T-helper 17 cell (primary cell): ENCODE measurements at regions not wholly inside any gene's neighbourhood (a gene's known extent, or its start where the extent isn't known, plus 50 kb on each side); places are given as distances from the start of the nearest gene placed in this dataset.

Experiments used
- ATAC-seq: fragments of 150-1000 bp; cut with Tn5 transposase; 2 replicates; pipeline ENCODE4 v1.10.0; 2021; ENCODE audit warnings: mild to moderate bottlenecking, moderate library complexity
- DNase-seq, 3 donors: peaks; one replicate each; pipeline versions ENCODE4 v3.0.0 to v3.0.0-alpha.2; 2020 to 2021
- H3K9me3 ChIP-seq: one replicate; pipeline ENCODE4 v1.7.0; 2013; ENCODE audit warnings: low read length, mild to moderate bottlenecking; ENCODE audit not compliant: control insufficient read depth, poor library complexity, severe bottlenecking
- H3K27ac Mint-ChIP-seq: one replicate; pipeline ENCODE4 v1.8.0; 2022; ENCODE audit warnings: mild to moderate bottlenecking, moderate library complexity, mixed read lengths
- H3K27me3 Mint-ChIP-seq: one replicate; pipeline ENCODE4 v1.8.0; 2022; ENCODE audit warnings: mixed read lengths
- H3K36me3 Mint-ChIP-seq: one replicate; pipeline ENCODE4 v1.8.0; 2022; ENCODE audit warnings: low read depth, mixed read lengths
- H3K4me1 Mint-ChIP-seq: one replicate; pipeline ENCODE4 v1.8.0; 2022; ENCODE audit warnings: mild to moderate bottlenecking, mixed read lengths
- H3K4me3 Mint-ChIP-seq: one replicate; pipeline ENCODE4 v1.8.0; 2022; ENCODE audit warnings: mild to moderate bottlenecking, moderate library complexity, mixed read lengths

- no peak overlapping the region for H3K4me3 Mint-ChIP-seq
- H3K4me1 Mint-ChIP-seq, result no peaks in the 10 kb centered on the region
These were observed 317.8 kb upstream of the ZNF521 start for GRCh38 chr18:25669741-25670140.

GRCh38 chr18:25662272-25662671 is 310.3 kb upstream of the ZNF521 start:
- no peaks in the 10 kb centered on the region for H3K9me3 ChIP-seq
- Mint-ChIP-seq H3K27ac (no peak overlapping the region), H3K4me3 (no peak overlapping the region), H3K27me3 (no peaks in the 10 kb centered on the region), H3K36me3 (no peaks in the 10 kb centered on the region), H3K4me1 (no peaks in the 10 kb centered on the region)
- ATAC-seq, result no peak
- no peak for DNase-seq

More at GRCh38 chr18:25669741-25670140, 317.8 kb upstream of the ZNF521 start:
- Mint-ChIP-seq H3K27me3 (no peaks in the 10 kb centered on the region), H3K27ac (no peak overlapping the region), H3K36me3 (no peaks in the 10 kb centered on the region)
- no peak for DNase-seq
- no peaks in the 10 kb centered on the region for H3K9me3 ChIP-seq
- ATAC-seq, result no peak

GRCh38 chr18:25661831-25662230 is 309.9 kb upstream of the ZNF521 start:
- DNase-seq (no peak), ATAC-seq (no peak)
- H3K27me3 Mint-ChIP-seq, result no peaks in the 10 kb centered on the region
- H3K4me1 Mint-ChIP-seq, result no peaks in the 10 kb centered on the region
- no peaks in the 10 kb centered on the region for H3K9me3 ChIP-seq
- no peak overlapping the region for H3K4me3 Mint-ChIP-seq
- H3K36me3 Mint-ChIP-seq, result no peaks in the 10 kb centered on the region
- no peak overlapping the region for H3K27ac Mint-ChIP-seq

GRCh38 chr18:25659541-25659940 is 307.6 kb upstream of the ZNF521 start:
- Mint-ChIP-seq H3K36me3 (no peaks in the 10 kb centered on the region), H3K27ac (no peak overlapping the region), H3K4me3 (no peak overlapping the region), H3K27me3 (no peaks in the 10 kb centered on the region), H3K4me1 (no peaks in the 10 kb centered on the region)
- H3K9me3 ChIP-seq, result no peaks in the 10 kb centered on the region
- DNase-seq, result no peak
- no peak for ATAC-seq

GRCh38 chr18:25658476-25658875 is 306.5 kb upstream of the ZNF521 start:
- H3K9me3 ChIP-seq, result no peaks in the 10 kb centered on the region
- H3K4me3 Mint-ChIP-seq, result no peak overlapping the region
- H3K4me1 Mint-ChIP-seq, result no peaks in the 10 kb centered on the region
- no peak for DNase-seq
- no peaks in the 10 kb centered on the region for H3K36me3 Mint-ChIP-seq
- H3K27ac Mint-ChIP-seq, result no peak overlapping the region
- no peaks in the 10 kb centered on the region for H3K27me3 Mint-ChIP-seq
- ATAC-seq, result no peak

GRCh38 chr18:25651553-25651952 is 299.6 kb upstream of the ZNF521 start:
- no peaks in the 10 kb centered on the region for H3K9me3 ChIP-seq
- Mint-ChIP-seq H3K4me1 (no peaks in the 10 kb centered on the region), H3K4me3 (no peak overlapping the region), H3K27ac (no peak overlapping the region), H3K36me3 (no peaks in the 10 kb centered on the region), H3K27me3 (no peaks in the 10 kb centered on the region)
- DNase-seq (no peak), ATAC-seq (no peak)

GRCh38 chr18:25650201-25650941 is 298.4 kb upstream of the ZNF521 start:
- Mint-ChIP-seq H3K27ac (no peak overlapping the region), H3K4me1 (no peaks in the 10 kb centered on the region), H3K27me3 (no peaks in the 10 kb centered on the region), H3K36me3 (no peaks in the 10 kb centered on the region), H3K4me3 (no peak overlapping the region)
- no peaks in the 10 kb centered on the region for H3K9me3 ChIP-seq
- no peak for DNase-seq
- ATAC-seq, result no peak

GRCh38 chr18:25648716-25649260 is 296.8 kb upstream of the ZNF521 start:
- Mint-ChIP-seq H3K36me3 (no peaks in the 10 kb centered on the region), H3K4me3 (no peak overlapping the region), H3K27ac (no peak overlapping the region), H3K27me3 (no peaks in the 10 kb centered on the region), H3K4me1 (no peaks in the 10 kb centered on the region)
- ATAC-seq, result no peak
- H3K9me3 ChIP-seq, result no peaks in the 10 kb centered on the region
- DNase-seq, result no peak

GRCh38 chr18:25647404-25647803 is 295.4 kb upstream of the ZNF521 start:
- no peak for ATAC-seq
- DNase-seq, result no peak
- Mint-ChIP-seq H3K27me3 (no peaks in the 10 kb centered on the region), H3K4me3 (no peak overlapping the region), H3K36me3 (no peaks in the 10 kb centered on the region), H3K4me1 (no peaks in the 10 kb centered on the region), H3K27ac (no peak overlapping the region)
- no peaks in the 10 kb centered on the region for H3K9me3 ChIP-seq

GRCh38 chr18:25646971-25647370 is 295.0 kb upstream of the ZNF521 start:
- no peaks in the 10 kb centered on the region for H3K36me3 Mint-ChIP-seq
- ATAC-seq, result no peak
- no peaks in the 10 kb centered on the region for H3K4me1 Mint-ChIP-seq
- no peaks in the 10 kb centered on the region for H3K9me3 ChIP-seq
- no peak overlapping the region for H3K4me3 Mint-ChIP-seq
- no peak for DNase-seq
- no peaks in the 10 kb centered on the region for H3K27me3 Mint-ChIP-seq
- no peak overlapping the region for H3K27ac Mint-ChIP-seq

- Mint-ChIP-seq H3K4me3 (no peak overlapping the region), H3K36me3 (no peaks in the 10 kb centered on the region), H3K27me3 (no peaks in the 10 kb centered on the region)
These were observed 287.6 kb upstream of the ZNF521 start for GRCh38 chr18:25639596-25639995.

GRCh38 chr18:25633563-25633962 is 281.6 kb upstream of the ZNF521 start:
- H3K4me1 Mint-ChIP-seq, result no peaks in the 10 kb centered on the region
- H3K9me3 ChIP-seq, result no peaks in the 10 kb centered on the region
- DNase-seq (no peak), ATAC-seq (no peak)
- H3K36me3 Mint-ChIP-seq, result no peaks in the 10 kb centered on the region
- H3K27ac Mint-ChIP-seq, result no peak overlapping the region
- H3K27me3 Mint-ChIP-seq, result no peaks in the 10 kb centered on the region
- no peak overlapping the region for H3K4me3 Mint-ChIP-seq

More at GRCh38 chr18:25639596-25639995, 287.6 kb upstream of the ZNF521 start:
- ATAC-seq, result no peak
- Mint-ChIP-seq H3K27ac (no peak overlapping the region), H3K4me1 (no peaks in the 10 kb centered on the region)
- H3K9me3 ChIP-seq, result no peaks in the 10 kb centered on the region
- DNase-seq, result no peak

GRCh38 chr18:25630682-25631081 is 278.7 kb upstream of the ZNF521 start:
- H3K4me1 Mint-ChIP-seq, result no peaks in the 10 kb centered on the region
- DNase-seq (no peak), ATAC-seq (no peak)
- H3K36me3 Mint-ChIP-seq, result no peaks in the 10 kb centered on the region
- no peak overlapping the region for H3K27ac Mint-ChIP-seq
- H3K9me3 ChIP-seq, result no peaks in the 10 kb centered on the region
- no peaks in the 10 kb centered on the region for H3K27me3 Mint-ChIP-seq
- H3K4me3 Mint-ChIP-seq, result no peak overlapping the region

- Mint-ChIP-seq H3K27ac (no peak overlapping the region), H3K4me1 (no peaks in the 10 kb centered on the region), H3K36me3 (no peaks in the 10 kb centered on the region), H3K4me3 (no peak overlapping the region), H3K27me3 (no peaks in the 10 kb centered on the region)
- no peak for ATAC-seq
- no peak for DNase-seq
- H3K9me3 ChIP-seq, result no peaks in the 10 kb centered on the region
These were observed 269.7 kb upstream of the ZNF521 start for GRCh38 chr18:25621682-25622081.
